Natural killer cell (primary cell): ENCODE measurements at regions not wholly inside any gene's neighbourhood (a gene's known extent, or its start where the extent isn't known, plus 50 kb on each side); places are given as distances from the start of the nearest gene placed in this dataset.

Source experiments
- ATAC-seq, 3 donors: fragments of 150-1000 bp in 2 of 3; fragments of 200-7000 bp in 1 of 3; cut with Tn5 transposase; 1 replicate in 1 of 3; 2 replicates in 2 of 3; pipeline ENCODE4 v1.10.0; 2021; ENCODE audit warnings: mild to moderate bottlenecking in 2 of 3, moderate library complexity in 2 of 3
- DNase-seq, 2 donors: peaks; one replicate each; pipeline versions ENCODE4 v3.0.0 to v3.0.0-alpha.2; 2013 to 2021; ENCODE audit warnings: mixed read lengths in 1 of 2
- H3K27ac ChIP-seq: one replicate; pipeline ENCODE4 v1.5.1; 2013; ENCODE audit warnings: mild to moderate bottlenecking, low read length
- H3K27me3 ChIP-seq: one replicate; pipeline ENCODE4 v1.6.1; 2013; ENCODE audit warnings: low read length; ENCODE audit not compliant: control insufficient read depth, insufficient read depth
- H3K36me3 ChIP-seq: one replicate; pipeline ENCODE4 v1.6.1; 2013; ENCODE audit warnings: low read length; ENCODE audit not compliant: control insufficient read depth, insufficient read depth
- H3K4me1 ChIP-seq: one replicate; pipeline ENCODE4 v1.6.1; 2013; ENCODE audit warnings: low read length; ENCODE audit not compliant: control insufficient read depth, insufficient read depth
- H3K4me3 ChIP-seq: one replicate; pipeline ENCODE4 v1.5.1; 2013; ENCODE audit warnings: low read length
- H3K9me3 ChIP-seq: one replicate; pipeline ENCODE4 v1.6.1; 2013; ENCODE audit warnings: low read length; ENCODE audit not compliant: control insufficient read depth, insufficient read depth
- H3K27ac Mint-ChIP-seq, 2 donors: one replicate each; pipeline ENCODE4 v1.8.0; 2022; ENCODE audit warnings: mild to moderate bottlenecking in 2 of 2, mixed read lengths in 2 of 2, moderate library complexity in 1 of 2
- H3K27me3 Mint-ChIP-seq, 2 donors: one replicate each; pipeline ENCODE4 v1.8.0; 2022; ENCODE audit warnings: low read depth in 2 of 2, mixed read lengths in 2 of 2
- H3K36me3 Mint-ChIP-seq: one replicate; pipeline ENCODE4 v1.8.0; 2022; ENCODE audit warnings: mixed read lengths
- H3K4me1 Mint-ChIP-seq, 2 donors: one replicate each; pipeline ENCODE4 v1.8.0; 2022; ENCODE audit warnings: mixed read lengths in 2 of 2
- H3K4me3 Mint-ChIP-seq: one replicate; pipeline ENCODE4 v1.8.0; 2022; ENCODE audit warnings: mild to moderate bottlenecking, moderate library complexity, mixed read lengths
- H3K9me3 Mint-ChIP-seq, 2 donors: one replicate each; pipeline ENCODE4 v1.8.0; 2022; ENCODE audit warnings: mixed read lengths in 2 of 2
- WGBS: methylation state at CpG from one replicate; pipeline ENCODE4 v1.1.7; 2013; ENCODE audit warnings: missing lambda C conversion rate; ENCODE audit not compliant: insufficient coverage; 5-methylcytosine and 5-hydroxymethylcytosine counted together
- intact Hi-C: fragments of 100-400 bp; cut with micrococcal nuclease; formaldehyde crosslinking; loops from one replicate; pipeline ENCODE4 v1.14.2; 2022
- TF ChIP-seq, protein P1 (sequence below): fragments of 200-600 bp; IDR thresholded peaks from one replicate; pipeline ENCODE4 v1.8.0; 2022; ENCODE audit warnings: antibody characterized with exemption

DNA sequence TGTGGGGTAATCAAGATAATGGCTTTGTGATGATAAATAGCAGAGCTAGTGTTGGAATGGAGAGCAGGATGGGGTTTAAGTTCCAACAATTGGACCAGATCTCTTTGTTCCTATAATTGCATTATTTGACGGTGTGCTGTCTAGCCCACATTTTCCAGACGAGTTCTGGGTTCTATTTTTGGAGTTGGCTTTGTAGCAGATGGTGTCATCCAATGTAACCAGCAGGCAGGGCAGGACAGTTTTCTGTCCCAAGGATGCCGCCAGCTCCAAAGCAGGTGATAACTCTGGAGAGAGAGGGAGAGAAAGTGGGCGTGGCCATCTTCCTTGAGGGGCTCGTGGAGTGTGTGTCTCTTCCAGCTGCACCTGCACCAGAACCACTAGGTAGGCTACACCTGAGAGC lies 251.3 kb downstream of the KIF4B start:
- H3K4me3 Mint-ChIP-seq = no peak overlapping the region
- no peaks in the 10 kb centered on the region for H3K9me3 ChIP-seq
- ATAC-seq (no peak), DNase-seq (no peak)
- H3K27me3 Mint-ChIP-seq = no peaks in the 10 kb centered on the region
- H3K27ac Mint-ChIP-seq = no peak overlapping the region
- H3K36me3 Mint-ChIP-seq = no peaks in the 10 kb centered on the region
- H3K9me3 Mint-ChIP-seq = peaks cover 2% of the 10 kb centered on the region in 2 donors
- H3K27me3 ChIP-seq = no peaks in the 10 kb centered on the region
- no peaks in the 10 kb centered on the region for H3K4me1 Mint-ChIP-seq
- H3K27ac ChIP-seq = no peak overlapping the region
- WGBS = 84% methylated on average over 5 of the region's 5 CpGs
- no peak overlapping the region for H3K4me3 ChIP-seq
- H3K36me3 ChIP-seq = no peaks in the 10 kb centered on the region
- H3K4me1 ChIP-seq = no peaks in the 10 kb centered on the region
- TF ChIP-seq, protein P1, sequence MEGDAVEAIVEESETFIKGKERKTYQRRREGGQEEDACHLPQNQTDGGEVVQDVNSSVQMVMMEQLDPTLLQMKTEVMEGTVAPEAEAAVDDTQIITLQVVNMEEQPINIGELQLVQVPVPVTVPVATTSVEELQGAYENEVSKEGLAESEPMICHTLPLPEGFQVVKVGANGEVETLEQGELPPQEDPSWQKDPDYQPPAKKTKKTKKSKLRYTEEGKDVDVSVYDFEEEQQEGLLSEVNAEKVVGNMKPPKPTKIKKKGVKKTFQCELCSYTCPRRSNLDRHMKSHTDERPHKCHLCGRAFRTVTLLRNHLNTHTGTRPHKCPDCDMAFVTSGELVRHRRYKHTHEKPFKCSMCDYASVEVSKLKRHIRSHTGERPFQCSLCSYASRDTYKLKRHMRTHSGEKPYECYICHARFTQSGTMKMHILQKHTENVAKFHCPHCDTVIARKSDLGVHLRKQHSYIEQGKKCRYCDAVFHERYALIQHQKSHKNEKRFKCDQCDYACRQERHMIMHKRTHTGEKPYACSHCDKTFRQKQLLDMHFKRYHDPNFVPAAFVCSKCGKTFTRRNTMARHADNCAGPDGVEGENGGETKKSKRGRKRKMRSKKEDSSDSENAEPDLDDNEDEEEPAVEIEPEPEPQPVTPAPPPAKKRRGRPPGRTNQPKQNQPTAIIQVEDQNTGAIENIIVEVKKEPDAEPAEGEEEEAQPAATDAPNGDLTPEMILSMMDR = no peak
- intact Hi-C loops = no loop called here

DNA sequence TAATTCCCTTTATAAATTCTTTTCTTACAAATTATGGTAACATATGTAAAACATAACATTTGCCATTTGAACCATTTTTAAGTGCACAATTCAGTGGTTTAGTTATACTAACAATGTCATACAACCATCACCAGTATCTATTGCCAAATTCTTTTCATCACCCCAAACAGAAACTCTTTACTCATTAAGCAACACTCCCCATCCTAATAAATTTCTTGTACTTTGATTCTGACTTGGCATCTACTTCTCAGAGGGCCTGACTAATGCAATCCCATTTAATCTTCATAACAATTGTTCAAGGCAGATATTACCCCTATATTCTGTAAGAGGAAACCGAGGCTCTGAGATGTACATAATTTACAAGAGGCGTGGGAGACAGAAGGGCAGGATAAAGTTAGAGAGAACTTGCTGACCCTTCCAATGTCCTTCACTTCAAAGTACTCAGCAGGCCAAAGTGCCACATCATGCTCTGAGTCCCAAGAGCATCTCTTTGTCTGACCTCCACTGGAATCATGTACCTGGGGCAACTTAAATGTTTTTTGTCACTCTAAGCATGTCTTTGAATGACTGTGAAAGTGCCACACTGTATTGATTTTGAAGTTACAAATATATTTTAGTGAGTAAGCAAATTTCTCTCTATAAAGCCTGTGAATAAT lies 255.3 kb downstream of the KIF4B start:
- TF ChIP-seq, protein P1 = no peak
- 100% methylated on average over 1 of the region's 2 CpGs for WGBS
- no peaks in the 10 kb centered on the region for H3K27me3 Mint-ChIP-seq

DNA sequence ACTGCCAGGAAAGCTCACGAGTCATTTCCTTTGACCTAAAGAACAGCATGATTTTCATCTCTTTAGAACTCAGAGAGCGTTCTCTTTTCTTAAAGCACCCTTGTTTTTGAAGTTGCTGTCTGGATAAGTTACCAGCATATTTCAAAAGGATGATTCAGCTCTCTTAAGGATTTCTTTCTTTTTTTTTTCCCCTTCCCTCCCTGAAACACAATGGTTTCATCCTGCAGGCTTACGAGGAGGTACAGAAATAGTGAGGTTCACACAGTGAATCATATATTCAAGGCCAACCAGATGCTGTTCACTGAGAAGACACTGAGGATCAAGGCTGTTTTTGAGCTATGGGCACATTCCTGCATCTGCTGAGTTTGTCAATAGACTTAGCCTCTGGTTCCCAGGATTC lies 257.2 kb downstream of the KIF4B start:
- no peaks in the 10 kb centered on the region for H3K27me3 ChIP-seq
- Mint-ChIP-seq H3K27ac (no peak overlapping the region), H3K27me3 (no peaks in the 10 kb centered on the region), H3K9me3 (peaks cover 2% of the 10 kb centered on the region in 2 donors), H3K4me3 (no peak overlapping the region), H3K36me3 (no peaks in the 10 kb centered on the region), H3K4me1 (no peaks in the 10 kb centered on the region)
- H3K27ac ChIP-seq = no peak overlapping the region
- intact Hi-C loops = no loop called here
- H3K36me3 ChIP-seq = no peaks in the 10 kb centered on the region
- TF ChIP-seq, protein P1 = no peak
- WGBS = 26% methylated on average over 3 of the region's 3 CpGs
- H3K4me3 ChIP-seq = no peak overlapping the region
- no peaks in the 10 kb centered on the region for H3K4me1 ChIP-seq
- no peak for DNase-seq
- ATAC-seq = no peak
- no peaks in the 10 kb centered on the region for H3K9me3 ChIP-seq

More for the DNA sequence above, 255.3 kb downstream of the KIF4B start:
- H3K27me3 ChIP-seq = no peaks in the 10 kb centered on the region
- DNase-seq (no peak), ATAC-seq (no peak)
- H3K36me3 Mint-ChIP-seq = no peaks in the 10 kb centered on the region
- H3K4me3 Mint-ChIP-seq = no peak overlapping the region
- H3K9me3 ChIP-seq = no peaks in the 10 kb centered on the region
- no peak overlapping the region for H3K4me3 ChIP-seq
- intact Hi-C loops = no loop called here
- no peaks in the 10 kb centered on the region for H3K36me3 ChIP-seq
- H3K4me1 Mint-ChIP-seq = no peaks in the 10 kb centered on the region
- H3K27ac Mint-ChIP-seq = no peak overlapping the region
- no peaks in the 10 kb centered on the region for H3K4me1 ChIP-seq
- H3K27ac ChIP-seq = no peak overlapping the region
- peaks cover 2% of the 10 kb centered on the region in 2 donors for H3K9me3 Mint-ChIP-seq

DNA sequence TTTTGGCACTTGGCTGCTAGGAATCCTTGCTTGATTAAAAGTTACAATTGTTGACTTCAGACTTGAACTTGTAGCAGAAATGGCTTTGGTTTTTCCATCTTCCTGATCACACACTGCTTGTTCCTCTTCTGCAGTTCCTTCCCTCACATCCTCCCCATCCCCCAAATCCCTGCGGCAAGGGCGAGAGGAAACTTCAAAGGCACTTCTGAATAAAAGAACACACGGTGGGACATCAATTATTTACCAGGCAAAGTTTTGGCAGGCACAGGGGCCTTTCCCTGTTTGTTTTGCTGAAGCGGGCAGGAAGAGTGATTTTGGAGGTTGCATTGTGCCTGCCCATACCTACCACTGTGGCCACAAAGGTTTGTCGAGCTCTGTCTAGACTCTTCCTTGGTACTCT lies 260.9 kb downstream of the KIF4B start:
- Mint-ChIP-seq H3K4me1 (no peaks in the 10 kb centered on the region), H3K27me3 (no peaks in the 10 kb centered on the region), H3K9me3 (peaks cover 0 to 2% of the 10 kb centered on the region in 2 donors), H3K27ac (no peak overlapping the region), H3K36me3 (no peaks in the 10 kb centered on the region), H3K4me3 (no peak overlapping the region)
- Histone ChIP-seq H3K27me3 (no peaks in the 10 kb centered on the region), H3K9me3 (no peaks in the 10 kb centered on the region), H3K27ac (no peak overlapping the region), H3K4me1 (no peaks in the 10 kb centered on the region), H3K36me3 (no peaks in the 10 kb centered on the region), H3K4me3 (no peak overlapping the region)
- 17% methylated on average over 5 of the region's 5 CpGs for WGBS
- DNase-seq (no peak), ATAC-seq (no peak)
- intact Hi-C loops = no loop called here
- TF ChIP-seq, protein P1 = no peak
